ENCODE measurements at regions not wholly inside any gene's neighbourhood (a gene's known extent, or its start where the extent isn't known, plus 50 kb on each side); places are given as distances from the start of the nearest gene placed in this dataset.

- TF ChIP-seq POLR2A (IDR thresholded peaks at IDR 0.05) (no peak), POLR2AphosphoS5 (IDR thresholded peaks at IDR 0.05) (no peak), CTCF (IDR thresholded peaks at IDR 0.05) (no peak), EP300 (IDR thresholded peaks at IDR 0.05; ENCODE audit: low read depth) (no peak)
- no peak for DNase-seq
- peaks cover 55 to 71% (median 60%) of the 10 kb centered on the region in 4 donors for H3K4me1 ChIP-seq
- WGBS, 2 donors (ENCODE audit: low coverage in 1 of 2): 72 to 86% methylated on average over 1 to 9 of the region's 9 CpGs
- no peak overlapping the region for H3K4me3 ChIP-seq
- peak overlapping the region; percentile 69 to 87 (median 81) for H3K27ac ChIP-seq
- H3K27me3 ChIP-seq: no peaks in the 10 kb centered on the region
- no peaks in the 10 kb centered on the region for H3K36me3 ChIP-seq
- intact Hi-C loops (cut with DNase I; ENCODE audit: low total_unique reads): no loop called here
- no peaks in the 10 kb centered on the region for H3K9me3 ChIP-seq
- in situ Hi-C loops (cut with MboI; ENCODE audit: low pct_ligation_motif_present in 1 of 4, low pct_unique_long_range_greater_than_20kb in 1 of 4, low sequenced_read_pairs in 3 of 4): no loop called here
Measured at GRCh38 chr17:77470800-77471733, 330.3 kb downstream of the SEC14L1 start.

- Histone ChIP-seq H3K27me3 (no peaks in the 10 kb centered on the region), H3K27ac (peak overlapping the region; percentile 69 to 87 (median 81)), H3K36me3 (no peaks in the 10 kb centered on the region), H3K4me1 (peaks cover 60 to 71% (median 63%) of the 10 kb centered on the region in 4 donors), H3K4me3 (no peak overlapping the region), H3K9me3 (no peaks in the 10 kb centered on the region)
- WGBS, 2 donors (ENCODE audit: low coverage in 1 of 2): 28 to 39% methylated on average over 9 to 12 of the region's 12 CpGs
- intact Hi-C loops (cut with DNase I; ENCODE audit: low total_unique reads) (no loop called here), in situ Hi-C loops (cut with MboI; ENCODE audit: low pct_ligation_motif_present in 1 of 4, low pct_unique_long_range_greater_than_20kb in 1 of 4, low sequenced_read_pairs in 3 of 4) (no loop called here)
- peak; percentile 50 for DNase-seq
- TF ChIP-seq CTCF (IDR thresholded peaks at IDR 0.05): no peak
- TF ChIP-seq POLR2A (IDR thresholded peaks at IDR 0.05): no peak
- no peak for TF ChIP-seq EP300 (IDR thresholded peaks at IDR 0.05; ENCODE audit: low read depth)
- TF ChIP-seq POLR2AphosphoS5 (IDR thresholded peaks at IDR 0.05): peak in 1 of 3 donors; percentile 4
Measured at GRCh38 chr17:77471984-77472461, 331.3 kb downstream of the SEC14L1 start.

- H3K27ac ChIP-seq: peak overlapping the region; percentile 69 to 87 (median 81)
- DNase-seq: no peak
- no peaks in the 10 kb centered on the region for H3K9me3 ChIP-seq
- 48 to 54% methylated on average over 7 to 10 of the region's 10 CpGs for WGBS, 2 donors (ENCODE audit: low coverage in 1 of 2)
- peaks cover 60 to 71% (median 65%) of the 10 kb centered on the region in 4 donors for H3K4me1 ChIP-seq
- H3K27me3 ChIP-seq: no peaks in the 10 kb centered on the region
- no peaks in the 10 kb centered on the region for H3K36me3 ChIP-seq
- TF ChIP-seq CTCF (IDR thresholded peaks at IDR 0.05) (no peak), POLR2AphosphoS5 (IDR thresholded peaks at IDR 0.05) (no peak), EP300 (IDR thresholded peaks at IDR 0.05; ENCODE audit: low read depth) (no peak), POLR2A (IDR thresholded peaks at IDR 0.05) (no peak)
- intact Hi-C loops (cut with DNase I; ENCODE audit: low total_unique reads) (no loop called here), in situ Hi-C loops (cut with MboI; ENCODE audit: low pct_ligation_motif_present in 1 of 4, low pct_unique_long_range_greater_than_20kb in 1 of 4, low sequenced_read_pairs in 3 of 4) (no loop called here)
- no peak overlapping the region for H3K4me3 ChIP-seq
Measured at GRCh38 chr17:77472468-77473310, 331.9 kb downstream of the SEC14L1 start.

All from transverse colon (tissue), 4 donors.